WERI-Rb-1 (cell line): ENCODE measurements at regions not wholly inside any gene's neighbourhood (a gene's known extent, or its start where the extent isn't known, plus 50 kb on each side); places are given as distances from the start of the nearest gene placed in this dataset.
"Not testable (repeated sequence)": the region's sequence is repeated elsewhere in the genome, so short reads cannot be mapped to it uniquely, and the experiment has no call there.

ENCODE experiments used
- DNase-seq: peaks from one replicate; pipeline ENCODE4 v3.0.0-alpha.2; 2020
- H3K27ac ChIP-seq: fragments of 250-450 bp; sonication (Bioruptor Pico); 2 replicates; pipeline ENCODE4 v1.5.1; 2020; ENCODE audit warnings: mild to moderate bottlenecking, moderate library complexity
- H3K27me3 ChIP-seq: fragments of 250-450 bp; sonication (Bioruptor Pico); 2 replicates; pipeline ENCODE4 v1.5.1; 2021; ENCODE audit warnings: mild to moderate bottlenecking, low read depth, moderate library complexity; ENCODE audit not compliant: insufficient read depth, severe bottlenecking
- H3K36me3 ChIP-seq: fragments of 250-450 bp; sonication (Bioruptor Pico); 2 replicates; pipeline ENCODE4 v1.5.1; 2020; ENCODE audit warnings: mild to moderate bottlenecking, moderate library complexity
- H3K4me3 ChIP-seq: 2 replicates; pipeline ENCODE4 v1.5.1; 2011; ENCODE audit warnings: low read depth, mild to moderate bottlenecking, control low read depth, low read length
- H3K9me3 ChIP-seq: fragments of 250-450 bp; sonication (Bioruptor Pico); 2 replicates; pipeline ENCODE4 v1.5.1; 2021; ENCODE audit warnings: mild to moderate bottlenecking, moderate library complexity; ENCODE audit not compliant: severe bottlenecking
- TF ChIP-seq, protein P1 (sequence below): IDR thresholded peaks from 2 replicates; pipeline ENCODE4 v1.5.1; 2011; ENCODE audit warnings: low read depth, mild to moderate bottlenecking, control low read depth, inconsistent platforms, low read length

DNA sequence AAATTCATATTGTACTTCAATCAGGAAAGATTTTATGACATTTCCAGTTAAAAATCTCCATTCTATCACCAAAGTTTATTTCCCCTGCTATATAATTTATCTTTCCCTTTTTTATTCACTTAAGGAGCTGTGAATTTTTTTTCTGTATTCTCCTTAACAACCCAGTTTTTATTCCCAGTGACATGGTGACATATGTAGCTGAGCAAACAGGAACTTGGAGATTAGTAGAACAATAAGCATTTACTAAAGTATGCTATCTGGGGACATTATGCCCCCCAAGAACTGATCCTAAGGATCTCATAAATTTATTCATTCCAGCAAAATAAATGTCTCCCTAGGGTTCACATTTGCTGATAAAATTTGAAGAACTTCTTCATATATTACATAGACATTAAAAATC is 1044.0 kb upstream of the CDH6 start:
- DNase-seq: no peak
- TF ChIP-seq, protein P1, sequence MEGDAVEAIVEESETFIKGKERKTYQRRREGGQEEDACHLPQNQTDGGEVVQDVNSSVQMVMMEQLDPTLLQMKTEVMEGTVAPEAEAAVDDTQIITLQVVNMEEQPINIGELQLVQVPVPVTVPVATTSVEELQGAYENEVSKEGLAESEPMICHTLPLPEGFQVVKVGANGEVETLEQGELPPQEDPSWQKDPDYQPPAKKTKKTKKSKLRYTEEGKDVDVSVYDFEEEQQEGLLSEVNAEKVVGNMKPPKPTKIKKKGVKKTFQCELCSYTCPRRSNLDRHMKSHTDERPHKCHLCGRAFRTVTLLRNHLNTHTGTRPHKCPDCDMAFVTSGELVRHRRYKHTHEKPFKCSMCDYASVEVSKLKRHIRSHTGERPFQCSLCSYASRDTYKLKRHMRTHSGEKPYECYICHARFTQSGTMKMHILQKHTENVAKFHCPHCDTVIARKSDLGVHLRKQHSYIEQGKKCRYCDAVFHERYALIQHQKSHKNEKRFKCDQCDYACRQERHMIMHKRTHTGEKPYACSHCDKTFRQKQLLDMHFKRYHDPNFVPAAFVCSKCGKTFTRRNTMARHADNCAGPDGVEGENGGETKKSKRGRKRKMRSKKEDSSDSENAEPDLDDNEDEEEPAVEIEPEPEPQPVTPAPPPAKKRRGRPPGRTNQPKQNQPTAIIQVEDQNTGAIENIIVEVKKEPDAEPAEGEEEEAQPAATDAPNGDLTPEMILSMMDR: no peak
- Histone ChIP-seq H3K9me3 (no peaks in the 10 kb centered on the region), H3K27ac (no peak overlapping the region), H3K27me3 (no peaks in the 10 kb centered on the region), H3K4me3 (no peak overlapping the region), H3K36me3 (no peaks in the 10 kb centered on the region)

DNA sequence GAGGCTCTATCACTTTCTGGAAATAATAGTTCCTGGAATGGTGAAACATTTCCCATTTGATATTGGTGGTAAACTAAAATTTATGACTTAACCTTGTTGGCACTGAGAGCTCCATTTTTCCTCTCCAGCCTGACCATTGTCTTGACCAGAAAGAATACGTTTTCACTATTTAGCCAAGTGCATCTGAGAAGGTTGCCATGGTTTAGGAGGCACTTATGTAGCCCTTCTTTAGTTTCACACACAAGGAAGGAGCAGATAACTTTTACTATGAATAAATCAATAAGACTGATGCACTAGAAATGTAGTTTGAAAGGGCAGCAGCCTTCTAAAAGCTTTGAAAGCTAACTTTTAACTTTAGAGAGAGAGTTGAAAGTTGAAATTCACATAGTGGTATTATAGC is 1045.5 kb upstream of the CDH6 start:
- H3K9me3 ChIP-seq: peaks cover 3% of the 10 kb centered on the region
- DNase-seq: no peak
- TF ChIP-seq, protein P1: no peak
- H3K27me3 ChIP-seq: no peaks in the 10 kb centered on the region
- no peak overlapping the region for H3K27ac ChIP-seq
- H3K4me3 ChIP-seq: no peak overlapping the region
- H3K36me3 ChIP-seq: no peaks in the 10 kb centered on the region

DNA sequence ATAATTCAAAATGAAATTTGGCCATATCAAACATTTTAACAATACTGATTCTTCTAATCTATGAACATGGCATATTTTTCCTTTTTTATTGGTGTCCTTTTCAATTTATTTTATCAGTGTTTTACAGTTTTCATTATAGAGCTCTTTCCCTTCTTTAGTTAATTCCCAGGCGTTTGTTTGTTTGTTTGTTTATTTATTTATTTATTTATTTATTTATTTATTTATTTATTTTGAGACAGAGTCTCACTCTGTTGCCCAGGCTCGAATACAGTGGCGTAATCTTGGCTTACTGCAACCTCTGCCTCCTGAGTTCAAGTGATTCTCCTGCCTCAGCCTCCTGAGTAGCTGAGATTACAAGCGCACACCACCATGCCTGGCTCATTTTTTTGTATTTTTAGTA is 1049.4 kb upstream of the CDH6 start:
- H3K27me3 ChIP-seq, H3K27ac ChIP-seq, H3K36me3 ChIP-seq, H3K9me3 ChIP-seq, H3K4me3 ChIP-seq, DNase-seq: not testable (repeated sequence)

DNA sequence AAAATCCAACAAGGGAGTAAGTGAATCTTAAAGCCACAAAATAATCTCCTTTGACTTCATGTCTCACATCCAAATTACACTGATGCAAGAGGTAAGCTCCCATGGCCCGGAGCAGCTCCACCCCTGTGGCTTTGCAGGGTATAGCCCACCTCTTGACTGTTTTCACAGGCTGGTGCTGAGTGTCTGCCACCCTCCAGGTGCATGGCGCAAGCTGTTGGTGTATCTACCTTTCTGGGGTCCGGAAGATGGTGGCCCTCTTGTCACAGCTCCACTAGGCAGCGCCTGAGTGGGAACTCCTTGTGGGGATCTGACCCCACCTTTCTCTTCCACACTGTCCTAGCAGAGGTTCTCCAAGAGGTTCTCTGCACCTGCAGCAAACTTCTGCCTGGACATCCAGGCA is 1051.1 kb upstream of the CDH6 start:
- peaks cover 3% of the 10 kb centered on the region for H3K9me3 ChIP-seq
- H3K4me3 ChIP-seq: no peak overlapping the region
- H3K27me3 ChIP-seq: no peaks in the 10 kb centered on the region
- no peak for DNase-seq
- H3K36me3 ChIP-seq: no peaks in the 10 kb centered on the region
- no peak overlapping the region for H3K27ac ChIP-seq
- TF ChIP-seq, protein P1: no peak

DNA sequence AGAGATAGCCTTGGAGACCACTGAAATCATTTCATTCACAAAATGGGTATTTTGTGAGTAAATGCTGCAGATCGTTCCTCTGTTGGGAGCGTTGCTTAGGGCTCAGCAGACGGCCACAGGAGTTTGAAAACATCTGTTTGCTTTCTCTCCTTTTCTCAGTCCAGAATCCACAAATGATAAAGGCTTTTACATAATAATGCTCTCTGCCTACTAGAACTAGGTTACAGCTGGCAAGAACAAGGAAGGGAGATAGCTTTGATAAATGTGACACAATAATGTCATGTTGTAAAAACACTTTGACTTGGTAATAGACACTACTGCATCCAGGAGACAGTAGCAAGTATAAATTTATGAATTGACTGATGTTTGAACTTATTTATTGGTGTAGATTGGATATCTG is 1072.4 kb upstream of the CDH6 start:
- Histone ChIP-seq H3K27me3 (no peaks in the 10 kb centered on the region), H3K27ac (no peak overlapping the region), H3K9me3 (no peaks in the 10 kb centered on the region), H3K36me3 (no peaks in the 10 kb centered on the region), H3K4me3 (no peak overlapping the region)
- TF ChIP-seq, protein P1: no peak
- DNase-seq: no peak

DNA sequence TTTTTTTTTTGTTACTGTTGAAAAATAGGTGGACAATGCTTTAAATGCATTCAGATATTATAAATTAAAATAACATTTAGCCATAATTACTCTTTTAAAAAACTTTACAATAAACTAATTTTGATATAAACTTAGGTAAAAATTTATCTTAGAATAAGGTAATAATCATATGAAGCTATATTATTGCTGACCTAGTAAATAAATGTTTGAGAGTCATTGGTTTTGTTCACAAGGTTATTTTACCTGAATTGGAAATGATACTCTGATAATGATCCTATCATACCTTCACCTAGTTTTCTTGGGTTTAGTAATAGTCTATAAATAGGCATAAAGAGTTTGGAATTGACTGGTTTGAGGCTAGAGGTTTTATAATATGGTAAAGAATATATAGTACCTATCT is 1076.4 kb upstream of the CDH6 start:
- H3K4me3 ChIP-seq: no peak overlapping the region
- no peaks in the 10 kb centered on the region for H3K27me3 ChIP-seq
- H3K36me3 ChIP-seq: no peaks in the 10 kb centered on the region
- no peak for DNase-seq
- TF ChIP-seq, protein P1: no peak
- no peaks in the 10 kb centered on the region for H3K9me3 ChIP-seq
- H3K27ac ChIP-seq: no peak overlapping the region

DNA sequence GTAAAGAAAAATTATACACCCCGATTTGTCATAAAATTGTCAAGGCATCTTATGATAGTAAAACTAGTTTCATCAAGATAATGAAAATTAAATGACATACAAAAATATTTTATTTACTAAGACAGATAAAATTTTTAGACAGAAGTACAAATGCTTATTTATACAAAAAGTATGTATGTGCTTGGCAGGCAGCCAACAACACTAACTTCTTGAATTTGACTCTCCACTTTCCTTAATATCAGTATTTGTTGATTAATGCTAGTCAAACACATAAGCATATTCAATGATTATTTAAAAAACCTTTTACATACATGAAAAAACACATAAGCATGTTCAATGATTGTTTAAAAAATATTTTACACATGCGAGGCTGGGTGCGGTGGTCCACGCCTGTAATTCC is 1079.9 kb upstream of the CDH6 start:
- no peak overlapping the region for H3K4me3 ChIP-seq

More for the DNA sequence above, 1079.9 kb upstream of the CDH6 start:
- Histone ChIP-seq H3K9me3 (no peaks in the 10 kb centered on the region), H3K36me3 (no peaks in the 10 kb centered on the region), H3K27ac (no peak overlapping the region), H3K27me3 (no peaks in the 10 kb centered on the region)
- TF ChIP-seq, protein P1: no peak
- DNase-seq: no peak
